Bronchial epithelial cell (primary cell): ENCODE measurements at regions not wholly inside any gene's neighbourhood (a gene's known extent, or its start where the extent isn't known, plus 50 kb on each side); places are given as distances from the start of the nearest gene placed in this dataset.

Experiments used
- DNase-seq: peaks from one replicate; pipeline ENCODE4 v3.0.0-alpha.2; 2010; ENCODE audit warnings: low read depth
- FAIRE-seq: peaks from 2 replicates; lab custom pipeline; 2011; peaks lifted over from hg19 to GRCh38; lab: Jason Lieb, UNC
- H3K27me3 ChIP-seq: 2 replicates; pipeline ENCODE4 v1.5.1; 2011; ENCODE audit warnings: low read length; ENCODE audit not compliant: control insufficient read depth, insufficient read depth
- H3K36me3 ChIP-seq: 2 replicates; pipeline ENCODE4 v1.5.1; 2011; ENCODE audit warnings: low read length; ENCODE audit not compliant: control insufficient read depth, insufficient read depth
- H3K4me3 ChIP-seq: 2 replicates; pipeline ENCODE4 v1.5.1; 2011; ENCODE audit warnings: mild to moderate bottlenecking, low read depth, low read length, control low read depth
- TF ChIP-seq, protein P1 (sequence below): IDR thresholded peaks from 2 replicates; pipeline ENCODE4 v1.5.1; 2011; ENCODE audit warnings: mild to moderate bottlenecking, moderate library complexity, low read length, control low read depth, inconsistent platforms; ENCODE audit not compliant: insufficient read depth, severe bottlenecking

- DNase-seq (peak; percentile 4), FAIRE-seq (no peak)
- no peaks in the 10 kb centered on the region for H3K27me3 ChIP-seq
- TF ChIP-seq, protein P1, sequence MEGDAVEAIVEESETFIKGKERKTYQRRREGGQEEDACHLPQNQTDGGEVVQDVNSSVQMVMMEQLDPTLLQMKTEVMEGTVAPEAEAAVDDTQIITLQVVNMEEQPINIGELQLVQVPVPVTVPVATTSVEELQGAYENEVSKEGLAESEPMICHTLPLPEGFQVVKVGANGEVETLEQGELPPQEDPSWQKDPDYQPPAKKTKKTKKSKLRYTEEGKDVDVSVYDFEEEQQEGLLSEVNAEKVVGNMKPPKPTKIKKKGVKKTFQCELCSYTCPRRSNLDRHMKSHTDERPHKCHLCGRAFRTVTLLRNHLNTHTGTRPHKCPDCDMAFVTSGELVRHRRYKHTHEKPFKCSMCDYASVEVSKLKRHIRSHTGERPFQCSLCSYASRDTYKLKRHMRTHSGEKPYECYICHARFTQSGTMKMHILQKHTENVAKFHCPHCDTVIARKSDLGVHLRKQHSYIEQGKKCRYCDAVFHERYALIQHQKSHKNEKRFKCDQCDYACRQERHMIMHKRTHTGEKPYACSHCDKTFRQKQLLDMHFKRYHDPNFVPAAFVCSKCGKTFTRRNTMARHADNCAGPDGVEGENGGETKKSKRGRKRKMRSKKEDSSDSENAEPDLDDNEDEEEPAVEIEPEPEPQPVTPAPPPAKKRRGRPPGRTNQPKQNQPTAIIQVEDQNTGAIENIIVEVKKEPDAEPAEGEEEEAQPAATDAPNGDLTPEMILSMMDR: no peak
- H3K4me3 ChIP-seq: no peak overlapping the region
- H3K36me3 ChIP-seq: no peaks in the 10 kb centered on the region
Measured at GRCh38 chr13:83352391-83352790, 529.9 kb downstream of the SLITRK1 start.

GRCh38 chr13:83350569-83350968, 531.7 kb downstream of the SLITRK1 start:
- peak; percentile 35 for DNase-seq
- no peaks in the 10 kb centered on the region for H3K27me3 ChIP-seq
- H3K36me3 ChIP-seq: no peaks in the 10 kb centered on the region
- TF ChIP-seq, protein P1: no peak
- FAIRE-seq: no peak
- no peak overlapping the region for H3K4me3 ChIP-seq

DNA sequence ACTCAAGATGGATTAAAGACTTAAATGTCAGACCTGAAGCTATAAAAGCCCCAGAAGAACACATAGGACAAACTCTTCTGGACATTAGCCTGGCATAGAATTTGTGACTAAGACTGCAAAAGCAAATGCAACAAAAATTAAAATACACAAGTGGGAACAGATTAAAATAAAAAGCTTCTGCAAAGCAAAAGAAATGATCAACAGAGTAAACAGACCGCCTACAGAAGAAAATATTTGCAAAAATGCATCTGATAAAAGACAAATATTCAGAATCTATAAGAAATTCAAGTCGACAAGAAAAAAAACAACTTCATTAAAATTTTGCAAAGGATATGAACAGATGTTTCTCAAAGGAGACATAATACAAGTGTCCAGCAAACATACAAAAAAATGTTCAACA, 537.8 kb downstream of the SLITRK1 start:
- Histone ChIP-seq H3K27me3 (no peaks in the 10 kb centered on the region), H3K36me3 (no peaks in the 10 kb centered on the region), H3K4me3 (no peak overlapping the region)
- FAIRE-seq (no peak), DNase-seq (no peak)
- TF ChIP-seq, protein P1: no peak

- no peaks in the 10 kb centered on the region for H3K27me3 ChIP-seq
- H3K36me3 ChIP-seq: no peaks in the 10 kb centered on the region
- FAIRE-seq (no peak), DNase-seq (no peak)
- H3K4me3 ChIP-seq: no peak overlapping the region
- TF ChIP-seq, protein P1: no peak
Measured at GRCh38 chr13:83340170-83340569, 542.1 kb downstream of the SLITRK1 start.

DNA sequence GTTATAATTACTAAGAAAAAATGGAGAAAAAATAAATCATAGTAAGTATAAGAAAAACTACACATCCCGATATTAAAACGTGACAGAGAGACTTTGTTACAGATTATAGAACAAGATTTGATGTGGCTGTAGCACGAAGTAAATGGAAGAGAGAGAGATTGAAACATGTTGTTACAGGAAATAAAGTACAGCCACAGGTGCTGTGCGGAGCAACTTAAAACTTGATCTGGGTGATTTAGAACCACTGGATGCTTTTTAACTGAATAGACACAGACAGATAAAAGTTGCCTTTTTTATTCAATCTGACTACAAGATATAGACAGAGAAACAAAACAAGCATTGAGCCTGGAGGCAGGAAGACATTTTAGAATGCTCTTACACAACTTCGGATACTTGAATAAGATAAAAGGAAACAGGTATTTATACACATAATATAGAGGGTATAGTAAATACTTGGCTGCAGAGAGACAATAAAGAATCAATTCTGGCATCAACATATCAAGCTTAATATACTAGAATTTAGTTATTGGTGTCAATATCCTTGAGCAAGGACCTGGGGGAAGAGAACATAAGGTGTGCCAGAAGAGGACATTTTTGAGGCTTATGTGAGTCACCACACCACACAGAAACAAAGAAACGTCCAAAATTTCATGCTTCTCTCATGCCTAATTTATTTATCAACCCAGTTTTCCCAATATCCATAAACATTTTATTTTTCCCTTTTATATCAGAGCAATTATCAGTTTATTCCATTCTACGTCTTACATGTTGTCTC, 548.5 kb downstream of the SLITRK1 start:
- H3K36me3 ChIP-seq: no peaks in the 10 kb centered on the region
- H3K27me3 ChIP-seq: no peaks in the 10 kb centered on the region
- no peak for DNase-seq
- H3K4me3 ChIP-seq: no peak overlapping the region
- no peak for FAIRE-seq
- TF ChIP-seq, protein P1: no peak

GRCh38 chr13:83332751-83333150, 549.5 kb downstream of the SLITRK1 start:
- no peak for DNase-seq
- Histone ChIP-seq H3K36me3 (no peaks in the 10 kb centered on the region), H3K27me3 (no peaks in the 10 kb centered on the region), H3K4me3 (no peak overlapping the region)
- TF ChIP-seq, protein P1: no peak
- no peak for FAIRE-seq
